Nephron (organoid): ENCODE measurements at regions not wholly inside any gene's neighbourhood (a gene's known extent, or its start where the extent isn't known, plus 50 kb on each side); places are given as distances from the start of the nearest gene placed in this dataset.

Experiments
- H3K27ac Mint-ChIP-seq, 3 experiments: 2 replicates each; pipeline ENCODE4 v1.8.0; 2020; ENCODE audit warnings: mixed read lengths in 3 of 3, mild to moderate bottlenecking in 2 of 3, moderate library complexity in 1 of 3
- H3K27me3 Mint-ChIP-seq: 2 replicates; pipeline ENCODE4 v1.8.0; 2021; ENCODE audit warnings: low read depth, mild to moderate bottlenecking, moderate library complexity, mixed read lengths
- H3K36me3 Mint-ChIP-seq: 2 replicates; pipeline ENCODE4 v1.8.0; 2020; ENCODE audit warnings: low read depth, mixed read lengths
- H3K4me1 Mint-ChIP-seq: 2 replicates; pipeline ENCODE4 v1.8.0; 2020; ENCODE audit warnings: mixed read lengths
- H3K4me3 Mint-ChIP-seq, 3 experiments: 2 replicates each; pipeline ENCODE4 v1.8.0; 2020; ENCODE audit warnings: mild to moderate bottlenecking in 3 of 3, mixed read lengths in 3 of 3, moderate library complexity in 2 of 3
- H3K9me3 Mint-ChIP-seq: 2 replicates; pipeline ENCODE4 v1.8.0; 2020; ENCODE audit warnings: mixed read lengths
- CTCF ChIP-seq, 3 experiments: fragments of 200-600 bp; sonication (generic); IDR thresholded peaks; one replicate each; pipeline ENCODE4 v1.5.0; 2021; ENCODE audit warnings: antibody characterized with exemption in 3 of 3; ENCODE audit not compliant: unreplicated experiment in 3 of 3

DNA sequence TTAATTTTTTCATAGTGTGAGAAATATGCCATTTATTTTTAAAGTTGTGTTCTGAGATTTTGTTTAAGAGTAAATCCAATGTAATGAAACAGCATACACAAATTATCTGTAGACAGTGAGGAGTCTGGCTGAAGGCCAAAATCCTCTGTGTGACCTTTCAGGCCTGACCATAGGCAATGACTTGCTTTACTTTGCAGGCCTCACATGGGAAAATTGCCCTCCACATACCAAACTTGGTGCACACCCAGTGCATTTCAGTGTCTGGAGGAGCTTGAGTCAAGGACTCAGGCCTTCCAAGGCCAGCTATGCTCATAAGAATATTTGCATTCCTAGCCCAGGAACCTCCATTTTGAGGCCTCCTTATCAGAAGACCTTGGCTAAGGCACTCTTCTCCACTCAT is 430.1 kb downstream of the GABRG1 start:
- Mint-ChIP-seq H3K9me3 (no peaks in the 10 kb centered on the region), H3K4me1 (peaks cover 5% of the 10 kb centered on the region), H3K36me3 (no peaks in the 10 kb centered on the region), H3K27me3 (no peaks in the 10 kb centered on the region), H3K4me3 (no peak overlapping the region), H3K27ac (peak overlapping the region in 1 of 3 experiments; percentile 17)
- no peak for TF ChIP-seq CTCF (IDR thresholded peaks at IDR 0.05; ENCODE audit: unreplicated experiment in 3 of 3)

DNA sequence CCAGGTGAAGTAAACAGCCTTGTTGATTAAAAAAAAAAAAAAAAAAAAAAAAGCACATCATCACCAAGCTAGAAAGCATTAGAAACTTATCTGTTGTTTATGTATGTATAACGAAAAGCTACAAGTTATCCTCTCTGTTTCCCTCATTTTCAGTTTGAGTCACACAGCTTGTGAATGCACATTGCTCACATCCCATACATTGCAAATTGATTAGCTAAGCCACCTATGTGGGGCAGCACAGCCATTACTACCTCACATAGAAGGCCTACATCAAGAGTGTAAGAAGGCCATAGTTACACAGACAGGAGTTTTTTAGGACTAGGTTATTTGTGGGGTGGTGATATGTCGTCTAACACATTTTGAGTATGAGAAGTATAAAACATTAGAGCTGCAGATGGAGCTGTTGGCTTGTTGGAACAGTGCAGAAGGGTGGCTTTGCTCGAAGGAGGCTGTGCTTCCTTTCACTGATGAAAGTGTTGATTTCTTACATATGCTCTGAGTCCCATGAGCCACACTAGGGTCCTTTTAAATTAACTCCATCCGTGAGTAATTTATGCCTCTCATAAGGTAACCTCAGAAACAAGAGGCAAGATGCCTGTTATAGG is 431.6 kb downstream of the GABRG1 start:
- H3K9me3 Mint-ChIP-seq: no peaks in the 10 kb centered on the region
- H3K4me1 Mint-ChIP-seq: peaks cover 5% of the 10 kb centered on the region
- H3K27me3 Mint-ChIP-seq: no peaks in the 10 kb centered on the region
- no peak overlapping the region for H3K4me3 Mint-ChIP-seq
- H3K27ac Mint-ChIP-seq: no peak overlapping the region
- TF ChIP-seq CTCF (IDR thresholded peaks at IDR 0.05; ENCODE audit: unreplicated experiment in 3 of 3): no peak
- H3K36me3 Mint-ChIP-seq: no peaks in the 10 kb centered on the region

- H3K4me1 Mint-ChIP-seq: no peaks in the 10 kb centered on the region
- no peak overlapping the region for H3K4me3 Mint-ChIP-seq
- no peak for TF ChIP-seq CTCF (IDR thresholded peaks at IDR 0.05; ENCODE audit: unreplicated experiment in 3 of 3)
- no peak overlapping the region for H3K27ac Mint-ChIP-seq
- no peaks in the 10 kb centered on the region for H3K9me3 Mint-ChIP-seq
- no peaks in the 10 kb centered on the region for H3K27me3 Mint-ChIP-seq
- H3K36me3 Mint-ChIP-seq: no peaks in the 10 kb centered on the region
Measured at GRCh38 chr4:45688341-45688740, 435.5 kb downstream of the GABRG1 start.

DNA sequence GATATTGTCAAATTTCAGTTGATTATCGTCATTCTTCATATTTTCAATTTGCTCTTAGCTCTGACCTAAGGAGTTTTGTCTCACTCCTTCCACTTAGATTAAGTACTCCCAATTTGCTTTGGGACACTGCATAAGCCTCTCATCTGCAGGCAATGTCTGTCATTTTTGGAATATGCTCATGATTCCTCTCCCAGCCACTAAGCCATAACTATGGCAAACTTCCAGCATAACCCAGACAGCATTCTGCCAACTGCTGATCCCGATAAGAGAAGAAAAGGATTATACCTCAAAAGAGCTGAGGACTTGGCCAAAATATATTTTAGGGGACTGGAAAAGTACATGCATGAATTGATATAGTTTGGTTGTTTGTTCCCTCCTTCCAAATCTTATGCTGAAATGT is 444.4 kb downstream of the GABRG1 start:
- no peaks in the 10 kb centered on the region for H3K9me3 Mint-ChIP-seq
- TF ChIP-seq CTCF (IDR thresholded peaks at IDR 0.05; ENCODE audit: unreplicated experiment in 3 of 3): no peak
- no peak overlapping the region for H3K27ac Mint-ChIP-seq
- no peak overlapping the region for H3K4me3 Mint-ChIP-seq
- no peaks in the 10 kb centered on the region for H3K27me3 Mint-ChIP-seq
- no peaks in the 10 kb centered on the region for H3K4me1 Mint-ChIP-seq
- H3K36me3 Mint-ChIP-seq: no peaks in the 10 kb centered on the region

DNA sequence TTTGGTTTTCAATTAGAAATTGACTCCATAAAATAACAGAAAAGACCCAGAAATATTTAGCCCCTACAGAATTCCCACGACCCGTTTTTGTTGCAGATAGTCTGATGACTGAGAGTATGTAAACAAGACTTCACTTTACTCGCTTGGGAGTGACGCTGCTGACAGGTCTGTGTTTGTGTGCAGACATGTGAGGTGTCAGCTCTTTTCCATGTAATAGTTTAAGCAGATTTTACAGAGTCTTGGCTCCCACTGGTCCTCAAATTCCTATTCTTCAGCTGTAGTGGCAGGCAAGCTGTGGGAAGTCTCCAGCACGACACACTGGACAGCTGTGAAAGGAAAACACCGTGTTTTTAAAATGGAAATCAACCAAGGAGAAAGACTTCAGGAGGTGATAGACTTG is 455.7 kb downstream of the GABRG1 start:
- no peaks in the 10 kb centered on the region for H3K27me3 Mint-ChIP-seq
- H3K9me3 Mint-ChIP-seq: no peaks in the 10 kb centered on the region
- H3K27ac Mint-ChIP-seq: peak overlapping the region in 2 of 3 experiments; percentile 26 to 52
- TF ChIP-seq CTCF (IDR thresholded peaks at IDR 0.05; ENCODE audit: unreplicated experiment in 3 of 3): no peak
- no peak overlapping the region for H3K4me3 Mint-ChIP-seq
- peaks cover 33% of the 10 kb centered on the region for H3K4me1 Mint-ChIP-seq
- H3K36me3 Mint-ChIP-seq: no peaks in the 10 kb centered on the region

DNA sequence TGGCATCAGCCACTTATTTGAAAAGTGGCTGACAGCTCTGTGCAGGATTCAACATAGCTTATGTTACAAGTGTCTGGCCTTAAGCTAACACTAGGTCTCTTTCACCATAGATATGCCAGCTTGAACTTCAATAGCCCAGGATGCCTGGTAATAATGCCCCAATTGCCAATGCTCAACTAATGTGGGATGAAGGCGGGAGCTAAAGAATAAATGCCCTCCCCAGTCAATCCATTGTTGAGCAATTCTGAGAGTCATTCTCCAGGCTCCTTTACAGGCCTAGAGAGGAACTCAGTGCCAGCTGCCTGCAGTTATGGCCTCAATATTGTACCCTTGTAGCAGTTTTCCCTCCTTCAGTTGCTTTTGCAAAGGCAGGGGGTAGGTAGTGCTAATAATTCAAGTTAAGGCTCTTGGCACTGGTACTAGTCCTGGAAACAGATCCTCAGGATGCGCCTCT is 460.2 kb downstream of the GABRG1 start:
- Mint-ChIP-seq H3K36me3 (no peaks in the 10 kb centered on the region), H3K27me3 (no peaks in the 10 kb centered on the region), H3K9me3 (no peaks in the 10 kb centered on the region), H3K27ac (peak overlapping the region in 2 of 3 experiments; percentile 28 to 70), H3K4me1 (peaks cover 36% of the 10 kb centered on the region), H3K4me3 (no peak overlapping the region)
- TF ChIP-seq CTCF (IDR thresholded peaks at IDR 0.05; ENCODE audit: unreplicated experiment in 3 of 3): no peak
